ENCODE measurements at regions not wholly inside any gene's neighbourhood (a gene's known extent, or its start where the extent isn't known, plus 50 kb on each side); places are given as distances from the start of the nearest gene placed in this dataset.

- TF ChIP-seq, protein P1, sequence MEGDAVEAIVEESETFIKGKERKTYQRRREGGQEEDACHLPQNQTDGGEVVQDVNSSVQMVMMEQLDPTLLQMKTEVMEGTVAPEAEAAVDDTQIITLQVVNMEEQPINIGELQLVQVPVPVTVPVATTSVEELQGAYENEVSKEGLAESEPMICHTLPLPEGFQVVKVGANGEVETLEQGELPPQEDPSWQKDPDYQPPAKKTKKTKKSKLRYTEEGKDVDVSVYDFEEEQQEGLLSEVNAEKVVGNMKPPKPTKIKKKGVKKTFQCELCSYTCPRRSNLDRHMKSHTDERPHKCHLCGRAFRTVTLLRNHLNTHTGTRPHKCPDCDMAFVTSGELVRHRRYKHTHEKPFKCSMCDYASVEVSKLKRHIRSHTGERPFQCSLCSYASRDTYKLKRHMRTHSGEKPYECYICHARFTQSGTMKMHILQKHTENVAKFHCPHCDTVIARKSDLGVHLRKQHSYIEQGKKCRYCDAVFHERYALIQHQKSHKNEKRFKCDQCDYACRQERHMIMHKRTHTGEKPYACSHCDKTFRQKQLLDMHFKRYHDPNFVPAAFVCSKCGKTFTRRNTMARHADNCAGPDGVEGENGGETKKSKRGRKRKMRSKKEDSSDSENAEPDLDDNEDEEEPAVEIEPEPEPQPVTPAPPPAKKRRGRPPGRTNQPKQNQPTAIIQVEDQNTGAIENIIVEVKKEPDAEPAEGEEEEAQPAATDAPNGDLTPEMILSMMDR (IDR thresholded peaks at IDR 0.05; ENCODE audit: low read depth, low read length): no peak
- TF ChIP-seq EZH2phosphoT487 (IDR thresholded peaks at IDR 0.05; ENCODE audit: low read depth): no peak
Observed at GRCh38 chr12:19700969-19701368, 261.7 kb downstream of the AEBP2 start.

Data from OCI-LY3 (cell line).